Right lobe of liver (tissue), 6 donors: ENCODE measurements at regions not wholly inside any gene's neighbourhood (a gene's known extent, or its start where the extent isn't known, plus 50 kb on each side); places are given as distances from the start of the nearest gene placed in this dataset.

Experiments
- ATAC-seq, 4 donors: fragments of 200-7000 bp; cut with Tn5 transposase; one replicate each; pipeline ENCODE4 v1.9.1; 2020; ENCODE audit warnings: mild to moderate bottlenecking in 4 of 4, moderate library complexity in 4 of 4
- DNase-seq, 3 donors: peaks; one replicate each; pipeline ENCODE4 v3.0.0-alpha.2; 2020
- H3K27ac ChIP-seq, 3 donors: fragments of 200-600 bp; one replicate each; pipeline ENCODE4 v1.8.0; 2022
- H3K27me3 ChIP-seq, 2 donors: fragments of 200-600 bp; one replicate each; pipeline ENCODE4 v1.8.0; 2022
- H3K36me3 ChIP-seq, 4 donors: fragments of 200-600 bp; sonication (generic) in 1 of 4; one replicate each; pipeline versions ENCODE4 v1.5.1 to v1.8.0; 2017 to 2022; ENCODE audit warnings: control low read depth in 1 of 4
- H3K4me1 ChIP-seq, 4 donors: fragments of 200-600 bp; sonication (generic) in 1 of 4; one replicate each; pipeline versions ENCODE4 v1.5.1 to v1.8.0; 2017 to 2022; ENCODE audit warnings: control low read depth in 1 of 4
- H3K4me3 ChIP-seq, 3 donors: fragments of 200-600 bp; one replicate each; pipeline ENCODE4 v1.8.0; 2022
- H3K9me3 ChIP-seq, 4 donors: fragments of 200-600 bp; sonication (generic) in 1 of 4; one replicate each; pipeline versions ENCODE4 v1.5.1 to v1.8.0; 2017 to 2022; ENCODE audit warnings: control low read depth in 1 of 4
- CTCF ChIP-seq, 4 donors: fragments of 200-600 bp in 3 of 4; fragments of 450-650 bp in 1 of 4; IDR thresholded peaks; one replicate each; pipeline versions ENCODE4 v1.5.1 to v1.8.0; 2016 to 2022; ENCODE audit warnings: antibody characterized with exemption in 4 of 4, mild to moderate bottlenecking in 2 of 4
- POLR2A ChIP-seq: fragments of 450-650 bp; IDR thresholded peaks from one replicate; pipeline ENCODE4 v1.6.1; 2017; ENCODE audit warnings: antibody characterized with exemption, mild to moderate bottlenecking
- WGBS: methylation state at CpG from one replicate; pipeline ENCODE4 v1.1.6; 2018; ENCODE audit warnings: low coverage, low lambda C conversion rate; ENCODE audit not compliant: insufficient coverage; ENCODE audit errors: missing lambda C conversion rate; 5-methylcytosine and 5-hydroxymethylcytosine counted together
- intact Hi-C, 2 donors: fragments of 100-400 bp; cut with DNase I; formaldehyde crosslinking; loops; one replicate each; pipeline versions ENCODE4 v1.11.2 to v1.14.1; 2022
- donor health status: DM: no; HTN: yes; CAD: no.
- donor health status: DM: no; HTN: no; CAD: no.
- donor health status: DM: no; HTN: no; CAD: no.
- donor health status: DM: no; HTN: yes; CAD: no.
- donor health status: DM: no; HTN: yes; CAD: no.

GRCh38 chr2:167340322-167340721 lies 452.0 kb downstream of the XIRP2 start:
- TF ChIP-seq CTCF (IDR thresholded peaks at IDR 0.05) (no peak), POLR2A (no peak)
- DNase-seq: no peak
- WGBS: 75% methylated on average over 4 of the region's 4 CpGs
- intact Hi-C loops: no loop called here
- no peaks in the 10 kb centered on the region for H3K36me3 ChIP-seq
- H3K4me1 ChIP-seq: no peaks in the 10 kb centered on the region
- no peak overlapping the region for H3K27ac ChIP-seq
- H3K4me3 ChIP-seq: no peak overlapping the region
- H3K27me3 ChIP-seq: no peaks in the 10 kb centered on the region
- no peaks in the 10 kb centered on the region for H3K9me3 ChIP-seq
- no peak for ATAC-seq

GRCh38 chr2:167336213-167336612 lies 447.9 kb downstream of the XIRP2 start:
- WGBS: 70% methylated on average over 2 of the region's 2 CpGs
- Histone ChIP-seq H3K9me3 (no peaks in the 10 kb centered on the region), H3K27ac (no peak overlapping the region), H3K36me3 (no peaks in the 10 kb centered on the region), H3K27me3 (no peaks in the 10 kb centered on the region), H3K4me3 (no peak overlapping the region), H3K4me1 (no peaks in the 10 kb centered on the region)
- intact Hi-C loops: no loop called here
- no peak for ATAC-seq
- DNase-seq: no peak
- no peak for TF ChIP-seq POLR2A
- TF ChIP-seq CTCF (IDR thresholded peaks at IDR 0.05): no peak

GRCh38 chr2:167335541-167335992 lies 447.3 kb downstream of the XIRP2 start:
- Histone ChIP-seq H3K9me3 (no peaks in the 10 kb centered on the region), H3K27me3 (no peaks in the 10 kb centered on the region), H3K36me3 (no peaks in the 10 kb centered on the region), H3K4me3 (no peak overlapping the region), H3K27ac (no peak overlapping the region), H3K4me1 (no peaks in the 10 kb centered on the region)
- no peak for DNase-seq
- ATAC-seq: no peak
- no peak for TF ChIP-seq POLR2A
- no peak for TF ChIP-seq CTCF (IDR thresholded peaks at IDR 0.05)
- WGBS: 63% methylated on average over 2 of the region's 2 CpGs
- intact Hi-C loops: no loop called here

- TF ChIP-seq POLR2A (no peak), CTCF (IDR thresholded peaks at IDR 0.05) (no peak)
- intact Hi-C loops: no loop called here
- Histone ChIP-seq H3K36me3 (no peaks in the 10 kb centered on the region), H3K9me3 (no peaks in the 10 kb centered on the region), H3K27me3 (no peaks in the 10 kb centered on the region), H3K4me3 (no peak overlapping the region), H3K4me1 (no peaks in the 10 kb centered on the region), H3K27ac (no peak overlapping the region)
- WGBS: 17% methylated on average over 1 of the region's 1 CpG
- ATAC-seq (no peak), DNase-seq (no peak)
These were observed 446.0 kb downstream of the XIRP2 start for GRCh38 chr2:167334146-167334742.

- DNase-seq (no peak), ATAC-seq (no peak)
- 52% methylated on average over 3 of the region's 3 CpGs for WGBS
- H3K9me3 ChIP-seq: no peaks in the 10 kb centered on the region
- intact Hi-C loops: no loop called here
- H3K4me3 ChIP-seq: no peak overlapping the region
- H3K36me3 ChIP-seq: no peaks in the 10 kb centered on the region
- H3K27me3 ChIP-seq: no peaks in the 10 kb centered on the region
- TF ChIP-seq POLR2A: no peak
- no peak for TF ChIP-seq CTCF (IDR thresholded peaks at IDR 0.05)
- H3K27ac ChIP-seq: no peak overlapping the region
- no peaks in the 10 kb centered on the region for H3K4me1 ChIP-seq
These were observed 445.0 kb downstream of the XIRP2 start for GRCh38 chr2:167333245-167333644.
